HL-60 (cell line): ENCODE measurements at regions not wholly inside any gene's neighbourhood (a gene's known extent, or its start where the extent isn't known, plus 50 kb on each side); places are given as distances from the start of the nearest gene placed in this dataset.

Source experiments
- GABPA ChIP-seq: IDR thresholded peaks from 2 replicates; pipeline ENCODE4 v1.6.1; 2012; ENCODE audit warnings: low read depth
- POLR2AphosphoS5 ChIP-seq: IDR thresholded peaks from 2 replicates; pipeline ENCODE4 v1.6.1; 2012; ENCODE audit warnings: low read depth
- REST ChIP-seq: IDR thresholded peaks from 2 replicates; pipeline ENCODE4 v1.6.1; 2012; ENCODE audit warnings: low read depth; ENCODE audit not compliant: insufficient replicate concordance
- SPI1 ChIP-seq: IDR thresholded peaks from 2 replicates; pipeline ENCODE4 v1.6.1; 2012; ENCODE audit warnings: low read depth, mild to moderate bottlenecking, borderline replicate concordance
- TF ChIP-seq, protein P1 (sequence below): IDR thresholded peaks from one replicate; pipeline ENCODE4 v1.5.1; 2011; ENCODE audit warnings: low read length, control low read depth, inconsistent platforms; ENCODE audit not compliant: insufficient read depth

DNA sequence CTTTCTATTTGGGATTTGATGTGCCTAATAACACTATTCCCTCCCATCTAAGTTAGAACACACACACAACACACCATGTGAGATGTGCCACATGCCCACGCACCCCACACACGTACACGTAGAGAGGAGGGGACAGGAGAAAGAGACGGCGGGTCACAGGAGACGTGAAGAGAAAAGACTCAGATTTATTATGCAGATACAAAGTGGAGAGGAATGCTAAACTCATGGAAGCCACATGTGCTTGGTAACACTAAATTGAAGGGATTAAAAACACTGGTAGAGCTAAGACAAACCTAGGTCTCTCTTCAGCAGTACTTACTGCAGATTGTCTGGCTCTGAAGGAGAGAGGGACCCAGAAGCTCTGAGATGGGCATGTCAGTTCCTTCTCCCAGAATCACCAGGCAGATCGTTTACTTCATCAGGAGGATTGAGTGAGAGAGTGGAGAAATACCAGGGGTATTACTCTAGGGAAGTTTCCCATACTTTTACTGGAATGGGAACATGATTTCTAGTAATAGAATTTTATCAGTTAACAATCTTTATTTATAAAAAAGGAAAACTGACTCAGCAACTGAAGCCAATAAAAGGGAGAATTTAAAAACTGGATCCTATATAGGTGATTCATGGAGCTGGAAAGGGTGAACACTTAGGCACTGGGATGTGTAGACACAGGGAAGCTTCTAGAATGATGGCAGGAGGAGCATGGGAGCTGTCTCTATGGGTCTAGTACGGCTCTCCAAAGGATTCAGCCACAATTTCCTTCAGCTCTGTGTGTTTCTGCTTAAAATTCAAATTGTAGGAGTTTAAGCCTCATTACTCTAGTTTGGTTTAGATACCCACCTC is 139.4 kb downstream of the MACIR start:
- TF ChIP-seq REST (no peak), POLR2AphosphoS5 (no peak), SPI1 (no peak), GABPA (no peak)
- TF ChIP-seq, protein P1, sequence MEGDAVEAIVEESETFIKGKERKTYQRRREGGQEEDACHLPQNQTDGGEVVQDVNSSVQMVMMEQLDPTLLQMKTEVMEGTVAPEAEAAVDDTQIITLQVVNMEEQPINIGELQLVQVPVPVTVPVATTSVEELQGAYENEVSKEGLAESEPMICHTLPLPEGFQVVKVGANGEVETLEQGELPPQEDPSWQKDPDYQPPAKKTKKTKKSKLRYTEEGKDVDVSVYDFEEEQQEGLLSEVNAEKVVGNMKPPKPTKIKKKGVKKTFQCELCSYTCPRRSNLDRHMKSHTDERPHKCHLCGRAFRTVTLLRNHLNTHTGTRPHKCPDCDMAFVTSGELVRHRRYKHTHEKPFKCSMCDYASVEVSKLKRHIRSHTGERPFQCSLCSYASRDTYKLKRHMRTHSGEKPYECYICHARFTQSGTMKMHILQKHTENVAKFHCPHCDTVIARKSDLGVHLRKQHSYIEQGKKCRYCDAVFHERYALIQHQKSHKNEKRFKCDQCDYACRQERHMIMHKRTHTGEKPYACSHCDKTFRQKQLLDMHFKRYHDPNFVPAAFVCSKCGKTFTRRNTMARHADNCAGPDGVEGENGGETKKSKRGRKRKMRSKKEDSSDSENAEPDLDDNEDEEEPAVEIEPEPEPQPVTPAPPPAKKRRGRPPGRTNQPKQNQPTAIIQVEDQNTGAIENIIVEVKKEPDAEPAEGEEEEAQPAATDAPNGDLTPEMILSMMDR: no peak
